Choroid plexus epithelial cell (primary cell): ENCODE measurements at regions not wholly inside any gene's neighbourhood (a gene's known extent, or its start where the extent isn't known, plus 50 kb on each side); places are given as distances from the start of the nearest gene placed in this dataset.

Experiments used
- DNase-seq: peaks from one replicate; pipeline ENCODE4 v3.0.0-alpha.2; 2010; ENCODE audit warnings: low read depth
- H3K4me3 ChIP-seq: 2 replicates; pipeline ENCODE4 v1.5.1; 2011; ENCODE audit warnings: low read depth, mild to moderate bottlenecking, control low read depth, low read length, moderate library complexity
- CTCF ChIP-seq: conservative IDR thresholded peaks from 2 replicates; pipeline ENCODE4 v1.5.1; 2011; ENCODE audit warnings: low read depth, mild to moderate bottlenecking, control low read depth, inconsistent platforms, low read length, moderate library complexity

DNA sequence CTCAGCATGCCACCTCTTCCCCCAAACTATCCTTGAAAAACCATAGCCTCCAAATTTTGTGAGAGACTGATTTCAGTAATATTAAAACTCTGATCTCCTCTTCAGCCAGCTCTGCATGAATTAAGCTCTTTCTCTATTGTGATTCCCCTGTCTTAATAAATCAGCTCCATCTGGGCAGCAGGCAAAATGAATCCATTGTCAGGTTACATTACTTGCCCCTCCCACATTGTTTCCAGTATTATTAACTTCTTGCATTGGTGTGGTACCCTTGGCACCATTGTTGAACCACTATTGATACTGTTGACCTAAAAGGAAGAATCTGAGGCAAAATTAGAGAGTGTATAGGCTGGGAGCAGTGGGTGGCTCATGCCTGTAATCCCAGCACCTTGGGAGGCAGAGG lies 512.2 kb upstream of the VRK2 start:
- TF ChIP-seq CTCF: no peak
- DNase-seq: no peak
- no peak overlapping the region for H3K4me3 ChIP-seq

GRCh38 chr2:57536535-57537231 lies 509.9 kb upstream of the VRK2 start:
- no peak for DNase-seq
- TF ChIP-seq CTCF: no peak
- no peak overlapping the region for H3K4me3 ChIP-seq

- no peak for TF ChIP-seq CTCF
- no peak for DNase-seq
- no peak overlapping the region for H3K4me3 ChIP-seq
Observed at GRCh38 chr2:57539761-57540160, 506.8 kb upstream of the VRK2 start.

DNA sequence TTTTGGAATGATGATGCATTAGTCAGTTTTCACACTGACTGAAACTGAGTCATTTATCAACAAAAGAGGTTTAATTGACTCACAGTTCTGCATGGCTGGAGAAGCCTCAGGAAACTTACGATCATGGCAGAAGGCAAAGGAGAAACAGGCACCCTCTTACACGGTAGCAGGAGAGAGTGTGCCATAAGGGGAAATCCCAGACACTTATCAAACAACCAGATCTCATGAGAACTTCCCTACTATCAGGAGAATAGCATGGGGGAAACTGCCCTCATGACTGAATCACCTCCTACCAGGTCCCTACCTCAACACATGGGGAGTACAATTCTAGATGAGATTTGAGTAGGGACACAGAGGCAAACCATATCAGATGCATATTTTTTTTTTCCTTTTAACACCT lies 504.5 kb upstream of the VRK2 start:
- no peak overlapping the region for H3K4me3 ChIP-seq
- no peak for DNase-seq
- TF ChIP-seq CTCF: no peak

DNA sequence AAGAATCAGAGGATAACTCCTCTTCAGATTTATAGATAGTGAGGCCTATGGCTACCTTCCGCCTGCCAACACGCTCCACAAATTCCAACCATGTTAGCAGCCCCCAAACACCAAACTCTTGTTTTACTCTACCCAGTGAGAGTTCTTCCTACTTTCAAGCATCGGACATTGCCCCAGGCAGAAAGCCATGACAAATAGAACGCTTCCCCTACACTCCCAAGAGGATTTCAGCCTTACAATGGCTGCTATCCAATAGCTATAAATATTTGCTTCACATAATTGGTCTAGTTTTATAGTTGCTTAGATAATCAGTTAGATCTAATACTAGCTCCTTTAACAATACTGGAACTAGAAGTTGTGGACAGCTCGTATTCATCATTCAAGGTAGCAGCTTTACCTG lies 503.4 kb upstream of the VRK2 start:
- no peak for TF ChIP-seq CTCF
- DNase-seq: no peak
- no peak overlapping the region for H3K4me3 ChIP-seq

DNA sequence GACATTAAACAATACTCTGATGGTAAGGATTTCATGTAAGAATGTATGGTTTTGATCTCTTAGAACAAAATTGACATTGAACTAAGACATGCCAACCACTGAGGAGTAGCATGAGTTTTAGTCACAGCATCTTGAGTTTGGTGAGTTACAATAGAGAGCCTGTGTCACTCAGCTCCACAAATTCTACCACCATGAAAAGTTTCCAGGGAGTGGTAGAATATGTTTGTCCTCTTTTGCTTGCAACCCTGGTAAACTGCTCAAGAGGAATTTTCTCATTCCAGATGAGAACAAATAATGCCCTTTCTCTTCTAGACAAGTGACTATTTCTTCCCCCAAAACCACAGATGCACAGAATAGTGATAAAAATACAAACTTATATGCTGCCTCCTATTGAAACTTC lies 502.0 kb upstream of the VRK2 start:
- no peak overlapping the region for H3K4me3 ChIP-seq
- TF ChIP-seq CTCF: no peak
- DNase-seq: no peak

DNA sequence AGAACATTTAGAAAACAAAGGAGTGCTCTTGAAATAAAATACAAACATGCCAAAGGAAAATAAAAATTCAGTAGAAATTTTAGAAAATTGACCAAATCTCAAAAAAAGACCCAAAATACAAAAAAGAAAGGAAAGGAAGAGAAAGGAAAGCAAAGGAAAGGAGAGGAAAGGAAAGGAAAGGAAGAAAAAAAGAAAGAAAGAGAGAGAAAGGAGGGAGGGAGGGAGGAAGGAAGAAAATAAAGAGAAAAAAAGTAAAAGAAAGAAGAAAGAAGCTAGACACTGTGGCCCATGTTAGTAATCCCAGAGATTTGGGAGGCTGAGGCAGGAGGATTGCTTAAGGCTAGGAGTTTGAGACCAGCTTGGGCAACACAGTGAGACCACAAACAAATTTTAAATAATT lies 500.1 kb upstream of the VRK2 start:
- DNase-seq: no peak
- no peak for TF ChIP-seq CTCF
- H3K4me3 ChIP-seq: no peak overlapping the region
